ENCODE measurements at regions not wholly inside any gene's neighbourhood (a gene's known extent, or its start where the extent isn't known, plus 50 kb on each side); places are given as distances from the start of the nearest gene placed in this dataset.
A peak's percentile ranks its signal among the peaks of the same experiment; 100 is the strongest.

- DNase-seq = no peak
These were observed 610.6 kb downstream of the HDGFL1 start for GRCh38 chr6:23179994-23180393.

- DNase-seq = peak; percentile 33
These were observed 611.3 kb downstream of the HDGFL1 start for GRCh38 chr6:23180504-23181293.

- DNase-seq = no peak
These were observed 612.2 kb downstream of the HDGFL1 start for GRCh38 chr6:23181356-23182110.

GRCh38 chr6:23183846-23184245 lies 614.5 kb downstream of the HDGFL1 start:
- DNase-seq = no peak

GRCh38 chr6:23184351-23184750 lies 615.0 kb downstream of the HDGFL1 start:
- DNase-seq = no peak

- no peak for DNase-seq
These were observed 626.1 kb downstream of the HDGFL1 start for GRCh38 chr6:23195487-23195886.

GRCh38 chr6:23199541-23199940 lies 630.2 kb downstream of the HDGFL1 start:
- DNase-seq = no peak

- DNase-seq = no peak
These were observed 631.6 kb downstream of the HDGFL1 start for GRCh38 chr6:23200946-23201345.

GRCh38 chr6:23202207-23202606 lies 632.8 kb downstream of the HDGFL1 start:
- no peak for DNase-seq

GRCh38 chr6:23212398-23212797 lies 643.0 kb downstream of the HDGFL1 start:
- no peak for DNase-seq

- DNase-seq = no peak
These were observed 643.8 kb downstream of the HDGFL1 start for GRCh38 chr6:23213193-23213592.

- DNase-seq = no peak
These were observed 644.3 kb downstream of the HDGFL1 start for GRCh38 chr6:23213651-23214050.

- no peak for DNase-seq
These were observed 649.4 kb downstream of the HDGFL1 start for GRCh38 chr6:23218751-23219150.

GRCh38 chr6:23222724-23223123 lies 653.4 kb downstream of the HDGFL1 start:
- no peak for DNase-seq

GRCh38 chr6:23224540-23224939 lies 655.2 kb downstream of the HDGFL1 start:
- DNase-seq = no peak

GRCh38 chr6:23228439-23229024 lies 659.2 kb downstream of the HDGFL1 start:
- no peak for DNase-seq

- no peak for DNase-seq
These were observed 674.5 kb downstream of the HDGFL1 start for GRCh38 chr6:23243854-23244253.

GRCh38 chr6:23244300-23244699 lies 674.9 kb downstream of the HDGFL1 start:
- DNase-seq = no peak

- no peak for DNase-seq
These were observed 676.2 kb downstream of the HDGFL1 start for GRCh38 chr6:23245572-23245971.

GRCh38 chr6:23246896-23247295 lies 677.5 kb downstream of the HDGFL1 start:
- DNase-seq = no peak

GRCh38 chr6:23250556-23250955 lies 681.2 kb downstream of the HDGFL1 start:
- no peak for DNase-seq

GRCh38 chr6:23262864-23263263 lies 693.5 kb downstream of the HDGFL1 start:
- no peak for DNase-seq

GRCh38 chr6:23265270-23265669 lies 695.9 kb downstream of the HDGFL1 start:
- DNase-seq = no peak

GRCh38 chr6:23266536-23266935 lies 697.2 kb downstream of the HDGFL1 start:
- no peak for DNase-seq
